ENCODE measurements at regions not wholly inside any gene's neighbourhood (a gene's known extent, or its start where the extent isn't known, plus 50 kb on each side); places are given as distances from the start of the nearest gene placed in this dataset.

DNA sequence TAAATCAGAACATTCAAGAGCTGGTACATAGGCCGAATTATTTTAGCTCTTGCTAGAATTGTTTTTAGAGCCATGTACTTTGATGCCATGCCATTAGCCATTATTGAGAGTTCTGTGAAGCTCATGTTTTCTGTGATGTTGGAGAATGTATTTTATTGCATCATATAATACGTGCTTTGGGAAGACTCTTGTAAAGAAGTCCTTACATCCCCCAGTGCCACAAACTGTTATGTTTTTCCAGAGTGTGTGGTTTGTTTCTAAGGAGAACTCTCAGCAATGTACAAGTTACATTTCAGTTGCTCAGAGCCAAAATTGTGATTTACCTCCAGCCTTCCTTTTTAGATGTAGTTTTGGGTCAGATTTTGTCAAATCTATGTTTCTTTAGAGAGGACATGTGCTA lies 148.6 kb downstream of the HAUS1 start:
- H3K36me3 ChIP-seq (ENCODE audit: control insufficient read depth, insufficient read depth, low read length, severe bottlenecking), result no peaks in the 10 kb centered on the region
- no peak overlapping the region for H3K4me3 ChIP-seq (ENCODE audit: low read length)
- DNase-seq (ENCODE audit: low read depth), result no peak
- peaks cover 33% of the 10 kb centered on the region for H3K4me1 ChIP-seq (ENCODE audit: control insufficient read depth, insufficient read depth, low read length)
- no peak overlapping the region for H3K9ac ChIP-seq (ENCODE audit: low read length)
- H3K9me3 ChIP-seq (ENCODE audit: control insufficient read depth, low read length), result no peaks in the 10 kb centered on the region
- H3K27me3 ChIP-seq (replicated peaks; ENCODE audit: control insufficient read depth, insufficient read depth, low read length), result no peaks in the 10 kb centered on the region

- H3K9ac ChIP-seq (ENCODE audit: low read length), result no peak overlapping the region
- no peak overlapping the region for H3K4me3 ChIP-seq (ENCODE audit: low read length)
- H3K9me3 ChIP-seq (ENCODE audit: control insufficient read depth, low read length), result no peaks in the 10 kb centered on the region
- peaks cover 33% of the 10 kb centered on the region for H3K4me1 ChIP-seq (ENCODE audit: control insufficient read depth, insufficient read depth, low read length)
- peak; percentile 39 for DNase-seq (ENCODE audit: low read depth)
- no peaks in the 10 kb centered on the region for H3K27me3 ChIP-seq (replicated peaks; ENCODE audit: control insufficient read depth, insufficient read depth, low read length)
- H3K36me3 ChIP-seq (ENCODE audit: control insufficient read depth, insufficient read depth, low read length, severe bottlenecking), result no peaks in the 10 kb centered on the region
Observed at GRCh38 chr18:46253498-46253897, 149.3 kb downstream of the HAUS1 start.

GRCh38 chr18:46256078-46256477 lies 151.9 kb downstream of the HAUS1 start:
- no peak for DNase-seq (ENCODE audit: low read depth)
- no peaks in the 10 kb centered on the region for H3K27me3 ChIP-seq (replicated peaks; ENCODE audit: control insufficient read depth, insufficient read depth, low read length)
- H3K36me3 ChIP-seq (ENCODE audit: control insufficient read depth, insufficient read depth, low read length, severe bottlenecking), result no peaks in the 10 kb centered on the region
- peaks cover 31% of the 10 kb centered on the region for H3K4me1 ChIP-seq (ENCODE audit: control insufficient read depth, insufficient read depth, low read length)
- no peak overlapping the region for H3K4me3 ChIP-seq (ENCODE audit: low read length)
- no peaks in the 10 kb centered on the region for H3K9me3 ChIP-seq (ENCODE audit: control insufficient read depth, low read length)
- H3K9ac ChIP-seq (ENCODE audit: low read length), result no peak overlapping the region

DNA sequence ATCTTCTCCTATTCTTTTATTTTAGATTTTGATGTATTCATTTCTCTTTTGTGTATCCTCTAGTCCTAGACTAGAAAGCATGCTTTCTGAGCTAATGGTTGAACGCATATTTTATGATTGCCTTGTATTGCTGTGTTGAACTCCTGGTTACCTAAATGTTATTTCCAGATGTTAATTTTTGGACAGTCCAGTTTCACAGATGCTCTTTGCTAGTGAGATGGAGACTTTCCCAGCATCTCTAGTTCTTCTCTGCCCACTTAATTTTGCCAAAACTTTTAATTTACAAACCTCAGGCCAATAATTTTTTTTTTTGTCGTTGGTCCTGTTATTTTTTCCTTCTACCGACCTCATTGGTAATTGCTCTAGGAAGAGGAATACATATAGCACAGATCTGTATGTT lies 153.2 kb downstream of the HAUS1 start:
- DNase-seq (ENCODE audit: low read depth), result no peak
- H3K4me3 ChIP-seq (ENCODE audit: low read length), result no peak overlapping the region
- no peak overlapping the region for H3K9ac ChIP-seq (ENCODE audit: low read length)

DNA sequence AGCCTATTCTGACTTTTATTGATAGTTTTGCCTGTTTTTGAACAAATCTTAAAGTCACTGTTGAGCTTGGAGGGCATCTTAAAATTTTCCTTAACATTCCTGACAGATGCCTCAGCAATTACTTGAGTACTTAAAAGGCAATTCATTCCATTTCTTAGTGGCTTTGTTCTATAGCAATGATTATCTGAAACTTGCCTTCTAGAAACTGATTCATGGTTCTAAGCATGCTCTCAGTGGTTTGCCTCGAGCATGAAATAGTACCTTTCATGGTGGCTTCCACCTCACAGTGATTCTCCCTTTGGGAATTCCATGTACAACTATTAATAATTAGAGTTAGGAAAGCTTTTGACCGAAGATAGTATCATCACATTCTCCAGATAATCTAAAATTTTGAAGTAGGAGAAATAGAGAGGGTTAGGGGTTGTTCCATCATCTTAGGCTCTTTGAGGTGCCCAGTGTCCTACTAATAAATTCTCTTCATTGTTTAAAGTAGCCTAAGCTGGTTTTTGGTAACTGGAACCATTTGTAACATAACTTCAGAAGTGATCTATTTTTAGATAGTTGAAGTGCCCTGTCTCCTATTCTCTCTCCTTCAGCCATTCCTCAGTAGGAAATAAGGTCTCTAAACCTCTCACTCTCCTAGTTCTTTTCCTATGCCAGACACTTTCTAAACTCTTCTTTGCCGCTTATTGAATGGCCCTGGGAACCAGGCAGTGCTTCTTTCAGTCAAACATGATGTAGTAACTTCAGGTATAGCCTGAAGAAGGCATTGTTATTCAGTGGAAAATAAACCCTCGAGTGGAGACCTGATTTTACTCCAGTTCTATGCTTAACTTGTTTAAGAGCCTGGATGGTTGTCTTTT lies 156.1 kb downstream of the HAUS1 start:
- Histone ChIP-seq H3K4me1 (ENCODE audit: control insufficient read depth, insufficient read depth, low read length) (peaks cover 13% of the 10 kb centered on the region), H3K36me3 (ENCODE audit: control insufficient read depth, insufficient read depth, low read length, severe bottlenecking) (peaks cover 28% of the 10 kb centered on the region), H3K4me3 (ENCODE audit: low read length) (no peak overlapping the region), H3K9me3 (ENCODE audit: control insufficient read depth, low read length) (no peaks in the 10 kb centered on the region), H3K27me3 (replicated peaks; ENCODE audit: control insufficient read depth, insufficient read depth, low read length) (no peaks in the 10 kb centered on the region), H3K9ac (ENCODE audit: low read length) (no peak overlapping the region)
- peak; percentile 58 for DNase-seq (ENCODE audit: low read depth)

More for the DNA sequence above, 153.2 kb downstream of the HAUS1 start:
- no peaks in the 10 kb centered on the region for H3K36me3 ChIP-seq (ENCODE audit: control insufficient read depth, insufficient read depth, low read length, severe bottlenecking)
- H3K4me1 ChIP-seq (ENCODE audit: control insufficient read depth, insufficient read depth, low read length), result peaks cover 31% of the 10 kb centered on the region
- no peaks in the 10 kb centered on the region for H3K9me3 ChIP-seq (ENCODE audit: control insufficient read depth, low read length)
- no peaks in the 10 kb centered on the region for H3K27me3 ChIP-seq (replicated peaks; ENCODE audit: control insufficient read depth, insufficient read depth, low read length)

GRCh38 chr18:46260879-46261143 lies 156.6 kb downstream of the HAUS1 start:
- H3K27me3 ChIP-seq (replicated peaks; ENCODE audit: control insufficient read depth, insufficient read depth, low read length), result no peaks in the 10 kb centered on the region
- no peaks in the 10 kb centered on the region for H3K9me3 ChIP-seq (ENCODE audit: control insufficient read depth, low read length)
- H3K4me3 ChIP-seq (ENCODE audit: low read length), result no peak overlapping the region
- no peak overlapping the region for H3K9ac ChIP-seq (ENCODE audit: low read length)
- peaks cover 33% of the 10 kb centered on the region for H3K36me3 ChIP-seq (ENCODE audit: control insufficient read depth, insufficient read depth, low read length, severe bottlenecking)
- peaks cover 16% of the 10 kb centered on the region for H3K4me1 ChIP-seq (ENCODE audit: control insufficient read depth, insufficient read depth, low read length)
- no peak for DNase-seq (ENCODE audit: low read depth)

DNA sequence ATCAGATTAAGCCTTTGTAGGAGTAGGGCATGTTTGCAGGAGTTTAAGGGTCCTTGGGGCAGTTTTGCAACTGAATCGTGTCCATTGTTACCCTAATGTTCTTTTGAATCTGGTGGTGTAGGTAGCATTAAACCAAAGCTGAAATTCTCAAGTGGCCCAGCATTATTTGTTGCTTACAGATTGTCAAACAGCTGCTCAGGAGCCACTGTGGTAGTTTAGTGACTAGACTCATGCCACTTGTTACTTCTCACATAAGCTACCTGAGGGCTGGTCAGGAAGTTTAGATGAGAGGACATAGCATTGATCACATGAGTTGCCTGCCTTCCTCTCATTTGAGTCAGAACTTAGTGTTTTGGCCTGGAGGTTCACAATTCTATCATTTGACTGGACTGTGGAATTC lies 157.6 kb downstream of the HAUS1 start:
- no peak for DNase-seq (ENCODE audit: low read depth)
- no peak overlapping the region for H3K9ac ChIP-seq (ENCODE audit: low read length)
- H3K9me3 ChIP-seq (ENCODE audit: control insufficient read depth, low read length), result no peaks in the 10 kb centered on the region
- no peaks in the 10 kb centered on the region for H3K27me3 ChIP-seq (replicated peaks; ENCODE audit: control insufficient read depth, insufficient read depth, low read length)
- no peak overlapping the region for H3K4me3 ChIP-seq (ENCODE audit: low read length)
- peaks cover 33% of the 10 kb centered on the region for H3K36me3 ChIP-seq (ENCODE audit: control insufficient read depth, insufficient read depth, low read length, severe bottlenecking)
- peaks cover 12% of the 10 kb centered on the region for H3K4me1 ChIP-seq (ENCODE audit: control insufficient read depth, insufficient read depth, low read length)

- DNase-seq (ENCODE audit: low read depth), result no peak
- no peaks in the 10 kb centered on the region for H3K9me3 ChIP-seq (ENCODE audit: control insufficient read depth, low read length)
- H3K4me1 ChIP-seq (ENCODE audit: control insufficient read depth, insufficient read depth, low read length), result peaks cover 12% of the 10 kb centered on the region
Observed at GRCh38 chr18:46262856-46263255, 158.7 kb downstream of the HAUS1 start.

GRCh38 chr18:46264255-46264654 lies 160.1 kb downstream of the HAUS1 start:
- Histone ChIP-seq H3K4me3 (ENCODE audit: low read length) (no peak overlapping the region), H3K4me1 (ENCODE audit: control insufficient read depth, insufficient read depth, low read length) (peaks cover 12% of the 10 kb centered on the region), H3K9me3 (ENCODE audit: control insufficient read depth, low read length) (no peaks in the 10 kb centered on the region), H3K27me3 (replicated peaks; ENCODE audit: control insufficient read depth, insufficient read depth, low read length) (no peaks in the 10 kb centered on the region), H3K36me3 (ENCODE audit: control insufficient read depth, insufficient read depth, low read length, severe bottlenecking) (peaks cover 33% of the 10 kb centered on the region), H3K9ac (ENCODE audit: low read length) (no peak overlapping the region)
- peak; percentile 65 for DNase-seq (ENCODE audit: low read depth)

More at GRCh38 chr18:46262856-46263255, 158.7 kb downstream of the HAUS1 start:
- Histone ChIP-seq H3K36me3 (ENCODE audit: control insufficient read depth, insufficient read depth, low read length, severe bottlenecking) (peaks cover 33% of the 10 kb centered on the region), H3K27me3 (replicated peaks; ENCODE audit: control insufficient read depth, insufficient read depth, low read length) (no peaks in the 10 kb centered on the region), H3K9ac (ENCODE audit: low read length) (no peak overlapping the region), H3K4me3 (ENCODE audit: low read length) (no peak overlapping the region)

- DNase-seq (ENCODE audit: low read depth), result no peak
- Histone ChIP-seq H3K27me3 (replicated peaks; ENCODE audit: control insufficient read depth, insufficient read depth, low read length) (no peaks in the 10 kb centered on the region), H3K36me3 (ENCODE audit: control insufficient read depth, insufficient read depth, low read length, severe bottlenecking) (peaks cover 33% of the 10 kb centered on the region), H3K4me1 (ENCODE audit: control insufficient read depth, insufficient read depth, low read length) (peaks cover 6% of the 10 kb centered on the region), H3K9ac (ENCODE audit: low read length) (no peak overlapping the region), H3K4me3 (ENCODE audit: low read length) (no peak overlapping the region), H3K9me3 (ENCODE audit: control insufficient read depth, low read length) (no peaks in the 10 kb centered on the region)
Observed at GRCh38 chr18:46265196-46266156, 161.3 kb downstream of the HAUS1 start.

- Histone ChIP-seq H3K9ac (ENCODE audit: low read length) (no peak overlapping the region), H3K9me3 (ENCODE audit: control insufficient read depth, low read length) (no peaks in the 10 kb centered on the region), H3K4me1 (ENCODE audit: control insufficient read depth, insufficient read depth, low read length) (peaks cover 4% of the 10 kb centered on the region), H3K4me3 (ENCODE audit: low read length) (no peak overlapping the region), H3K36me3 (ENCODE audit: control insufficient read depth, insufficient read depth, low read length, severe bottlenecking) (peaks cover 33% of the 10 kb centered on the region), H3K27me3 (replicated peaks; ENCODE audit: control insufficient read depth, insufficient read depth, low read length) (no peaks in the 10 kb centered on the region)
- DNase-seq (ENCODE audit: low read depth), result no peak
Observed at GRCh38 chr18:46266473-46266872, 162.3 kb downstream of the HAUS1 start.

Data from adipocyte (in vitro differentiated cells).